SU-DHL-6 (cell line): ENCODE measurements at regions not wholly inside any gene's neighbourhood (a gene's known extent, or its start where the extent isn't known, plus 50 kb on each side); places are given as distances from the start of the nearest gene placed in this dataset.

ENCODE experiments used
- H2AFZ ChIP-seq: fragments of 200-600 bp; sonication (generic); 2 replicates; pipeline ENCODE4 v1.6.1; 2014; ENCODE audit warnings: low read depth, mild to moderate bottlenecking, moderate library complexity, mixed read lengths, antibody characterized with exemption, low read length; ENCODE audit not compliant: severe bottlenecking
- H3F3A ChIP-seq: fragments of 200-600 bp; shearing (Covaris generic); 2 replicates; pipeline ENCODE4 v1.6.0; 2016; ENCODE audit warnings: antibody characterized with exemption, mild to moderate bottlenecking; ENCODE audit not compliant: insufficient read depth
- H3K27ac ChIP-seq: fragments of 200-600 bp; sonication (generic); 2 replicates; pipeline ENCODE4 v1.5.1; 2016; ENCODE audit warnings: low read depth, mild to moderate bottlenecking, low read length, moderate library complexity, mixed read lengths
- H3K27me3 ChIP-seq: fragments of 200-600 bp; sonication (generic), shearing (Covaris generic); 2 replicates; pipeline ENCODE4 v1.6.0; 2014; ENCODE audit warnings: mild to moderate bottlenecking, low read length
- H3K36me3 ChIP-seq: fragments of 200-600 bp; sonication (generic); 2 replicates; pipeline ENCODE4 v1.6.1; 2014; ENCODE audit warnings: mild to moderate bottlenecking, low read length, mixed read lengths
- H3K4me2 ChIP-seq: fragments of 300-600, 200-600 bp; shearing (Covaris generic), sonication (generic); 2 replicates; pipeline ENCODE4 v1.6.0; 2014; ENCODE audit warnings: low read length, low read depth, mild to moderate bottlenecking; ENCODE audit not compliant: poor library complexity, severe bottlenecking
- H3K4me3 ChIP-seq: fragments of 200-600 bp; sonication (generic); 2 replicates; pipeline ENCODE4 v1.5.1; 2014; ENCODE audit warnings: antibody characterized with exemption, low read length, mild to moderate bottlenecking, mixed read lengths; ENCODE audit not compliant: insufficient read depth, poor library complexity, severe bottlenecking
- H3K79me2 ChIP-seq: fragments of 200-600 bp; sonication (generic); 2 replicates; pipeline ENCODE4 v1.6.1; 2014; ENCODE audit warnings: mild to moderate bottlenecking, low read length, moderate library complexity; ENCODE audit not compliant: insufficient read depth
- H3K9ac ChIP-seq: fragments of 200-600 bp; sonication (generic); 2 replicates; pipeline ENCODE4 v1.7.0; 2014; ENCODE audit warnings: mild to moderate bottlenecking, low read length
- H3K9me2 ChIP-seq: fragments of 200-600 bp; sonication (generic); replicated peaks from 2 replicates; pipeline ENCODE4 v1.6.1; 2014; ENCODE audit warnings: low read length; ENCODE audit not compliant: insufficient read depth
- H3K9me3 ChIP-seq: fragments of 200-600 bp; sonication (generic); 2 replicates; pipeline ENCODE4 v1.6.1; 2014; ENCODE audit warnings: low read length, mixed read lengths; ENCODE audit not compliant: insufficient read depth
- H4K20me1 ChIP-seq: fragments of 200-600 bp; sonication (generic); 2 replicates; pipeline ENCODE4 v1.6.1; 2014; ENCODE audit warnings: low read depth, mild to moderate bottlenecking, antibody characterized with exemption, low read length, moderate library complexity, mixed read lengths
- EZH2phosphoT487 ChIP-seq: fragments of 200-600 bp; sonication (generic), shearing (Covaris generic); conservative IDR thresholded peaks from 2 replicates; pipeline ENCODE4 v1.6.1; 2018; ENCODE audit warnings: mild to moderate bottlenecking, antibody characterized with exemption, low read length, moderate library complexity, mixed read lengths
- TF ChIP-seq, protein P1 (sequence below): fragments of 200-600 bp; sonication (generic); IDR thresholded peaks from one replicate; pipeline ENCODE4 v1.5.1; 2017; ENCODE audit warnings: antibody characterized with exemption, mild to moderate bottlenecking, low read length, moderate library complexity; ENCODE audit not compliant: insufficient read depth, poor library complexity, severe bottlenecking

DNA sequence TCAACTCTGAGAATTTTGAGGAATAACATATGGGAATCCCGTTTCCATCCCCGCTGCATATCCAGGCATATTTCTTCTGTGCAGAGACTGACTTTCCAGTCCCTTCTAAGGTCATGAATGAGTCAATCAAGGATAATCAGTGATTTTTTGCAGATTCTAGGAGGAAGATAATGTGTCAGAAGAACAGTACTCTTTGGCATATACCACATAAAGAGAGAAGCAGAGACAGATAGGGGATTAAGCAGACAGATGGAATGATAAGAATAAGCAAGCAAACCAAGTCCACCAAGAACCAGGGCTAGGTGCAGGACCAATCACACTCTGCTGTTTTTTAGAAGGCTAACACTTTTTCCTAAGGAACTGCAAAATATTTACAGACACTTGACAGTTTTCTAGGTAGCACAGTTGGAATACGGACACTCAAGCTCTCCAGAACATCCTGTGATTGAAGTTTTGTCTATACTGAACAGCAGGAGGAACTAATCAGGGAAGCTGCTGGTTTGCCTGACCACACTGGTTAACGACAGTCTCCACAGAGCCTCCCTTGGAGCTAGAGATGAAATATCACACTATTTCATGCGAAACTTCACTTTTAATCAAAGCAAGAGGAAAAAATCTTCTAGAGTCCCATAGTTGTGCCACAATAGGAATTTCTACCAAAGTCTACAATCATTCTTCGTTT is 450.0 kb upstream of the KCNMB2 start:
- Histone ChIP-seq H3K27me3 (no peaks in the 10 kb centered on the region), H3K9ac (no peak overlapping the region), H3K9me2 (no peaks in the 10 kb centered on the region), H2AFZ (no peak overlapping the region), H3K79me2 (no peaks in the 10 kb centered on the region), H3K4me3 (no peak overlapping the region), H3K27ac (no peak overlapping the region), H4K20me1 (no peaks in the 10 kb centered on the region), H3K9me3 (no peaks in the 10 kb centered on the region), H3F3A (no peaks in the 10 kb centered on the region), H3K4me2 (no peak overlapping the region), H3K36me3 (no peaks in the 10 kb centered on the region)
- TF ChIP-seq, protein P1, sequence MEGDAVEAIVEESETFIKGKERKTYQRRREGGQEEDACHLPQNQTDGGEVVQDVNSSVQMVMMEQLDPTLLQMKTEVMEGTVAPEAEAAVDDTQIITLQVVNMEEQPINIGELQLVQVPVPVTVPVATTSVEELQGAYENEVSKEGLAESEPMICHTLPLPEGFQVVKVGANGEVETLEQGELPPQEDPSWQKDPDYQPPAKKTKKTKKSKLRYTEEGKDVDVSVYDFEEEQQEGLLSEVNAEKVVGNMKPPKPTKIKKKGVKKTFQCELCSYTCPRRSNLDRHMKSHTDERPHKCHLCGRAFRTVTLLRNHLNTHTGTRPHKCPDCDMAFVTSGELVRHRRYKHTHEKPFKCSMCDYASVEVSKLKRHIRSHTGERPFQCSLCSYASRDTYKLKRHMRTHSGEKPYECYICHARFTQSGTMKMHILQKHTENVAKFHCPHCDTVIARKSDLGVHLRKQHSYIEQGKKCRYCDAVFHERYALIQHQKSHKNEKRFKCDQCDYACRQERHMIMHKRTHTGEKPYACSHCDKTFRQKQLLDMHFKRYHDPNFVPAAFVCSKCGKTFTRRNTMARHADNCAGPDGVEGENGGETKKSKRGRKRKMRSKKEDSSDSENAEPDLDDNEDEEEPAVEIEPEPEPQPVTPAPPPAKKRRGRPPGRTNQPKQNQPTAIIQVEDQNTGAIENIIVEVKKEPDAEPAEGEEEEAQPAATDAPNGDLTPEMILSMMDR, result no peak
- TF ChIP-seq EZH2phosphoT487, result no peak

DNA sequence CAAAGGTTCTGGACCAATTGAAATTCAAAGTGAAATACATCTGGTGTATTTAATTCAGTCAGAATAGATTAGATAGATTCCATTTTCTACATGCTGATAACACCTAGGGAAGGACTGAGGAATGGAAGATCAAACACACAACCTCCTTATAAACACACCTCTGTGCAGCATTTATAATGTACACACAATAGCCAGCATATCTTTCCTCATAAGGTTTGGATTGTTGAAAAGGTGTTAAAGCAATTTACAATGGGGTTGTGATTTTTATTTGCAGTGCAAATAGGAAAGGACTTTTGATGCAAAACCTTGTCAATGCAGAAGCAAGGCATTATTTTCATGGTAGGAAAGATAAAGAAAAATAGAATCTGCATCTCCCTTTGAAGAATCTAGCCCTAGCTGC is 448.9 kb upstream of the KCNMB2 start:
- Histone ChIP-seq H3K4me3 (no peak overlapping the region), H4K20me1 (no peaks in the 10 kb centered on the region), H3K36me3 (no peaks in the 10 kb centered on the region), H3K27me3 (no peaks in the 10 kb centered on the region), H3F3A (no peaks in the 10 kb centered on the region), H3K79me2 (no peaks in the 10 kb centered on the region), H3K27ac (no peak overlapping the region), H3K9me3 (no peaks in the 10 kb centered on the region), H3K4me2 (no peak overlapping the region), H2AFZ (no peak overlapping the region), H3K9ac (no peak overlapping the region), H3K9me2 (no peaks in the 10 kb centered on the region)
- no peak for TF ChIP-seq EZH2phosphoT487
- TF ChIP-seq, protein P1, result no peak

DNA sequence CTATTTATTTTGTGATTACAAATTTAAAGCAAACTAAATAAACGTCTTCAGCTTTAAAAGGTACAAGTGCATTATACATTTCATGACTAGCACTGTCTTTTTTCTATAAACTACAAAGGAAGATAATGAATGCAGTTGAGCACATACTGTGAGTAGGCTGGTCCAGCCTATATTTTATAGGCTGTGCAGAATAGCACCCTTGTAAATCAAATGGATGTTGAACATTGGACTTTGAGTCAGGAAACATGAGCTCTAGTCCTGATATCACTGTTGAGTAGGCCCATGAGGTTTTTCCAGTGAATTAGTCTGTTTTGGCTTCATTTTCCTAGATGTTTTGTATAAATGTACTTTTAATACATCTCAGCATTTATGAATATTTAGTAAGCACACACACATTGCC is 447.3 kb upstream of the KCNMB2 start:
- H3K36me3 ChIP-seq, result no peaks in the 10 kb centered on the region
- no peaks in the 10 kb centered on the region for H3K79me2 ChIP-seq
- H3K9me3 ChIP-seq, result no peaks in the 10 kb centered on the region
- no peak overlapping the region for H3K4me3 ChIP-seq
- no peak overlapping the region for H3K9ac ChIP-seq
- H3K27me3 ChIP-seq, result no peaks in the 10 kb centered on the region
- no peaks in the 10 kb centered on the region for H3F3A ChIP-seq
- no peaks in the 10 kb centered on the region for H4K20me1 ChIP-seq
- H3K27ac ChIP-seq, result no peak overlapping the region
- no peak overlapping the region for H2AFZ ChIP-seq
- H3K9me2 ChIP-seq, result no peaks in the 10 kb centered on the region
- TF ChIP-seq, protein P1, result no peak
- TF ChIP-seq EZH2phosphoT487, result no peak
- no peak overlapping the region for H3K4me2 ChIP-seq
